Endothelial cell of umbilical vein (primary cell): ENCODE measurements at regions not wholly inside any gene's neighbourhood (a gene's known extent, or its start where the extent isn't known, plus 50 kb on each side); places are given as distances from the start of the nearest gene placed in this dataset.

Source experiments
- BruUV-seq: library from RNA; stranded (reverse); fragments of 400-500 nt; replicated peaks from 2 replicates; lab custom pipeline; 2021; lab: Mats Ljungman, UMichigan
- CTCF ChIA-PET: fragments of 300-600, 350-600 bp; sonication (Branson Sonifier 250); formaldehyde crosslinking; loops from one replicate; lab custom pipeline; 2021; ENCODE audit warnings: antibody characterized with exemption, inconsistent platforms; lab: Charles Lee
- POLR2A ChIA-PET: fragments of 300-600, 350-600 bp; sonication (Branson Sonifier 250); formaldehyde crosslinking; loops from one replicate; lab custom pipeline; 2021; ENCODE audit warnings: antibody characterized with exemption, inconsistent platforms; lab: Charles Lee
- DNase-seq: peaks from one replicate; pipeline ENCODE4 v3.0.0-alpha.2; 2011; ENCODE audit warnings: low read depth, low spot score
- FAIRE-seq: peaks from 2 replicates; lab custom pipeline; 2011; peaks lifted over from hg19 to GRCh38; lab: Jason Lieb, UNC
- H2AFZ ChIP-seq: 2 replicates; pipeline ENCODE4 v1.6.0; 2012; ENCODE audit warnings: low read depth, low read length, control low read depth, inconsistent platforms
- H3K27ac ChIP-seq: 2 replicates; pipeline ENCODE4 v1.5.1; 2011; ENCODE audit warnings: low read depth, mild to moderate bottlenecking, control low read depth, low read length, moderate library complexity; ENCODE audit not compliant: insufficient read depth
- H3K27me3 ChIP-seq, 2 experiments: 2 replicates each; pipeline versions ENCODE4 v1.6.0 to v1.6.1; 2011; ENCODE audit warnings: low read length in 2 of 2, mixed read lengths in 1 of 2; ENCODE audit not compliant: control insufficient read depth in 2 of 2, insufficient read depth in 2 of 2
- H3K36me3 ChIP-seq, 2 experiments: 2 replicates in 1 of 2; 3 replicates in 1 of 2; pipeline ENCODE4 v1.5.1; 2011; ENCODE audit warnings: low read length in 2 of 2, mild to moderate bottlenecking in 1 of 2, moderate library complexity in 1 of 2; ENCODE audit not compliant: control insufficient read depth in 2 of 2, insufficient read depth in 2 of 2; ENCODE audit errors: extremely low read depth in 1 of 2
- H3K4me1 ChIP-seq: 3 replicates; pipeline ENCODE4 v1.5.1; 2011; ENCODE audit warnings: mild to moderate bottlenecking, low read length; ENCODE audit not compliant: control insufficient read depth, insufficient read depth; ENCODE audit errors: extremely low read depth
- H3K4me2 ChIP-seq: 2 replicates; pipeline ENCODE4 v1.6.1; 2011; ENCODE audit warnings: low read length, control low read depth, mixed read lengths; ENCODE audit not compliant: insufficient read depth
- H3K4me3 ChIP-seq, 3 experiments: fragments of 200-600 bp in 1 of 3; sonication (generic), shearing (Covaris generic) in 1 of 3; replicated peaks in 1 of 3; 2 replicates each; pipeline ENCODE4 v1.5.1; 2011 to 2016; ENCODE audit warnings: control low read depth in 3 of 3, low read length in 3 of 3, mild to moderate bottlenecking in 2 of 3, inconsistent platforms in 1 of 3, low read depth in 1 of 3, moderate library complexity in 1 of 3; ENCODE audit not compliant: insufficient read depth in 1 of 3
- H3K79me2 ChIP-seq: 2 replicates; pipeline ENCODE4 v1.6.0; 2012; ENCODE audit warnings: low read length, inconsistent platforms; ENCODE audit not compliant: control insufficient read depth, insufficient read depth
- H3K9ac ChIP-seq: replicated peaks from 2 replicates; pipeline ENCODE3; 2011; ENCODE audit warnings: low read length, control low read depth; ENCODE audit not compliant: insufficient read depth; ENCODE audit errors: extremely low read depth
- H3K9me1 ChIP-seq: replicated peaks from 3 replicates; pipeline ENCODE4 v1.6.0; 2011; ENCODE audit warnings: mild to moderate bottlenecking, low read length; ENCODE audit not compliant: control insufficient read depth, insufficient read depth; ENCODE audit errors: extremely low read depth
- H3K9me3 ChIP-seq: replicated peaks from 2 replicates; pipeline ENCODE4 v1.5.1; 2012; ENCODE audit warnings: low read length, inconsistent platforms; ENCODE audit not compliant: control insufficient read depth, insufficient read depth
- H4K20me1 ChIP-seq: replicated peaks from 2 replicates; pipeline ENCODE3; 2011; ENCODE audit warnings: mild to moderate bottlenecking, low read length; ENCODE audit not compliant: control insufficient read depth, insufficient read depth; ENCODE audit errors: extremely low read depth
- CTCF ChIP-seq, 2 donors: IDR thresholded peaks; 1 replicate in 1 of 2; 2 replicates in 1 of 2; pipeline ENCODE4 v1.5.1; 2011; ENCODE audit warnings: low read length in 2 of 2, mild to moderate bottlenecking in 2 of 2, moderate library complexity in 2 of 2, control low read depth in 1 of 2, inconsistent platforms in 1 of 2, low read depth in 1 of 2; ENCODE audit not compliant: insufficient read depth in 1 of 2; ENCODE audit errors: extremely low read depth in 1 of 2
- EZH2 ChIP-seq: IDR thresholded peaks from 2 replicates; pipeline ENCODE4 v1.6.1; 2012; ENCODE audit warnings: borderline replicate concordance, low read depth, mild to moderate bottlenecking, moderate library complexity, low read length, inconsistent platforms; ENCODE audit not compliant: severe bottlenecking
- FOS ChIP-seq: IDR thresholded peaks from 2 replicates; pipeline ENCODE4 v1.6.1; 2011; ENCODE audit warnings: mild to moderate bottlenecking, low read length, moderate library complexity, borderline replicate concordance; ENCODE audit not compliant: insufficient read depth
- GATA2 ChIP-seq: IDR thresholded peaks from 2 replicates; pipeline ENCODE4 v1.7.0; 2011; ENCODE audit warnings: low read depth, mild to moderate bottlenecking, moderate library complexity, mixed read lengths, low read length; ENCODE audit not compliant: insufficient read length, insufficient read depth
- JUN ChIP-seq: IDR thresholded peaks from 2 replicates; pipeline ENCODE4 v1.6.1; 2011; ENCODE audit warnings: borderline replicate concordance, low read depth; ENCODE audit not compliant: insufficient read length, insufficient read depth
- MAX ChIP-seq: IDR thresholded peaks from 2 replicates; pipeline ENCODE4 v1.6.1; 2011; ENCODE audit not compliant: insufficient read depth, insufficient read length
- MYC ChIP-seq: IDR thresholded peaks from one replicate; pipeline ENCODE4 v1.6.1; 2011; ENCODE audit warnings: mild to moderate bottlenecking, low read depth, low read length
- POLR2A ChIP-seq: IDR thresholded peaks from 2 replicates; pipeline ENCODE4 v1.6.1; 2012; ENCODE audit warnings: low read depth, mild to moderate bottlenecking, control low read depth, low read length
- POLR2AphosphoS5 ChIP-seq: IDR thresholded peaks from 2 replicates; pipeline ENCODE4 v1.6.1; 2012; ENCODE audit warnings: low read depth, mild to moderate bottlenecking, control low read depth, low read length, moderate library complexity; ENCODE audit not compliant: insufficient read depth
- dilution Hi-C: fragments of 300-500 bp; cut with MboI; formaldehyde crosslinking; loops from one replicate; pipeline ENCODE4 v1.15.0; 2019; ENCODE audit warnings: low sequenced_read_pairs; ENCODE audit not compliant: extremely low pct_ligation_motif_present
- intact Hi-C: fragments of 100-400 bp; cut with micrococcal nuclease; formaldehyde crosslinking; loops from one replicate; pipeline ENCODE4 v1.10.0; 2022

- H3K27me3 ChIP-seq = no peaks in the 10 kb centered on the region
- TF ChIP-seq GATA2 = no peak
- TF ChIP-seq FOS = no peak
- no peak for TF ChIP-seq MAX
- no peak for TF ChIP-seq MYC
- no peak for TF ChIP-seq POLR2AphosphoS5
- TF ChIP-seq CTCF (IDR thresholded peaks at IDR 0.05; ENCODE audit: extremely low read depth in 1 of 2, insufficient read depth in 1 of 2, low read depth in 1 of 2, low read length in 2 of 2) = no peak
- no peak for TF ChIP-seq POLR2A
- no peak for TF ChIP-seq EZH2
- no peak for TF ChIP-seq JUN
- no peaks in the 10 kb centered on the region for H3K79me2 ChIP-seq
- no peaks in the 10 kb centered on the region for H3K4me1 ChIP-seq
- intact Hi-C loops (no loop called here), dilution Hi-C loops (no loop called here)
- H3K9me3 ChIP-seq = no peaks in the 10 kb centered on the region
- no peaks in the 10 kb centered on the region for H4K20me1 ChIP-seq
- DNase-seq = no peak
- BruUV-seq = no TSS peak
- POLR2A ChIA-PET = no interaction called here
- H3K4me3 ChIP-seq = no peak overlapping the region
- H3K9ac ChIP-seq = no peak overlapping the region
- no peaks in the 10 kb centered on the region for H3K9me1 ChIP-seq
- H3K27ac ChIP-seq = no peak overlapping the region
- no peaks in the 10 kb centered on the region for H3K36me3 ChIP-seq
- CTCF ChIA-PET = interaction anchor here (1.0 kb wide), 1 partner anchor 35 kb away, joined by 3 read pairs; no protein-coding TSS in a partner anchor
- no peak overlapping the region for H2AFZ ChIP-seq
- FAIRE-seq = no peak
- no peak overlapping the region for H3K4me2 ChIP-seq
These were observed 263.8 kb downstream of the CDH11 start for GRCh38 chr16:64858076-64858475.
